NCI-H1436 (cell line): ENCODE measurements at regions not wholly inside any gene's neighbourhood (a gene's known extent, or its start where the extent isn't known, plus 50 kb on each side); places are given as distances from the start of the nearest gene placed in this dataset.
"Not testable (repeated sequence)": the region's sequence is repeated elsewhere in the genome, so short reads cannot be mapped to it uniquely, and the experiment has no call there.

Experiments used
- DNase-seq: peaks from one replicate; lab custom pipeline; 2025; lab: John Stamatoyannopoulos, UW

GRCh38 chr3:18987862-18988447 lies 160.4 kb upstream of the KCNH8 start:
- DNase-seq: no peak

- no peak for DNase-seq
Measured at GRCh38 chr3:18987070-18987469, 161.2 kb upstream of the KCNH8 start.

- no peak for DNase-seq
Measured at GRCh38 chr3:18982920-18983319, 165.4 kb upstream of the KCNH8 start.

- DNase-seq: not testable (repeated sequence)
Measured at GRCh38 chr3:18976102-18976501, 172.2 kb upstream of the KCNH8 start.

- no peak for DNase-seq
Measured at GRCh38 chr3:18968120-18968519, 180.2 kb upstream of the KCNH8 start.

GRCh38 chr3:18965781-18966180 lies 182.5 kb upstream of the KCNH8 start:
- DNase-seq: no peak

- DNase-seq: no peak
Measured at GRCh38 chr3:18964640-18965039, 183.7 kb upstream of the KCNH8 start.

- DNase-seq: no peak
Measured at GRCh38 chr3:18951333-18951732, 197.0 kb upstream of the KCNH8 start.

- no peak for DNase-seq
Measured at GRCh38 chr3:18946524-18946923, 201.8 kb upstream of the KCNH8 start.

- no peak for DNase-seq
Measured at GRCh38 chr3:18937574-18937973, 210.7 kb upstream of the KCNH8 start.

- DNase-seq: no peak
Measured at GRCh38 chr3:18919158-18919557, 229.2 kb upstream of the KCNH8 start.

GRCh38 chr3:18917923-18918322 lies 230.4 kb upstream of the KCNH8 start:
- DNase-seq: no peak

- no peak for DNase-seq
Measured at GRCh38 chr3:18902081-18902793, 246.1 kb upstream of the KCNH8 start.

GRCh38 chr3:18901571-18901970 lies 246.7 kb upstream of the KCNH8 start:
- no peak for DNase-seq

- no peak for DNase-seq
Measured at GRCh38 chr3:18900994-18901393, 247.3 kb upstream of the KCNH8 start.

GRCh38 chr3:18898911-18899310 lies 249.4 kb upstream of the KCNH8 start:
- DNase-seq: no peak

- DNase-seq: no peak
Measured at GRCh38 chr3:18892756-18893155, 255.6 kb upstream of the KCNH8 start.

GRCh38 chr3:18892047-18892446 lies 256.3 kb upstream of the KCNH8 start:
- no peak for DNase-seq

GRCh38 chr3:18891641-18892040 lies 256.7 kb upstream of the KCNH8 start:
- DNase-seq: no peak

- no peak for DNase-seq
Measured at GRCh38 chr3:18890449-18890848, 257.9 kb upstream of the KCNH8 start.

- no peak for DNase-seq
Measured at GRCh38 chr3:18888819-18889218, 259.5 kb upstream of the KCNH8 start.

GRCh38 chr3:18888370-18888769 lies 259.9 kb upstream of the KCNH8 start:
- DNase-seq: no peak

GRCh38 chr3:18886331-18886730 lies 262.0 kb upstream of the KCNH8 start:
- no peak for DNase-seq

GRCh38 chr3:18885612-18886011 lies 262.7 kb upstream of the KCNH8 start:
- DNase-seq: no peak
